ENCODE measurements at regions not wholly inside any gene's neighbourhood (a gene's known extent, or its start where the extent isn't known, plus 50 kb on each side); places are given as distances from the start of the nearest gene placed in this dataset.

DNA sequence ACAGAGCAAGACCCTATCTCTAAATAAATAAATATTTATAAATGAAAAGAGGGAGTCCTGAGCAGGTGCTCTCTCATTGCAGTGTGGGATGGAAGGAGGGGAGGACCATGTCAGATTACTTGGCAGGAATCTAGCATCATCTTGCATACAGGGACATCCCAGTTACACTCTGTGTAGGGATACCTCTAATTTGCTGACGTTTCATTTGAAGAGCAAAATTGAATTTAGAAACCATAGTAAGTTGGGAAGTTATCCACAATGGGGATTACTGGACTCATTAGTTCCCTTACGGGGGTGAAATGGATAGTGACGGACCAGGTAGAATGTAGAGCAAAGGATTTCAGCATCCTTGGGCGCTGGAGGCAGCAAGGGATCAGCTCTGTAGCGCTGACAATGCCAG is 52.1 kb downstream of the ARHGEF18 start:
- no peak overlapping the region for H3K4me3 Mint-ChIP-seq
- POLR2A ChIA-PET = no interaction called here
- no peaks in the 10 kb centered on the region for H3K27me3 Mint-ChIP-seq (ENCODE audit: low read depth)
- H3K27ac Mint-ChIP-seq = no peak overlapping the region
- H3K36me3 Mint-ChIP-seq = peaks cover 16% of the 10 kb centered on the region; the same call in 1 of the 2 replicates
- H3K4me1 Mint-ChIP-seq = peaks cover 20% of the 10 kb centered on the region
- ATAC-seq (no peak), DNase-seq (ENCODE audit: low spot score) (no peak)
- CTCF ChIA-PET = interaction anchor here (1.2 kb wide), 1 partner anchor 47 kb away, joined by 3 read pairs; no protein-coding TSS in a partner anchor
- TF ChIP-seq, protein P1, sequence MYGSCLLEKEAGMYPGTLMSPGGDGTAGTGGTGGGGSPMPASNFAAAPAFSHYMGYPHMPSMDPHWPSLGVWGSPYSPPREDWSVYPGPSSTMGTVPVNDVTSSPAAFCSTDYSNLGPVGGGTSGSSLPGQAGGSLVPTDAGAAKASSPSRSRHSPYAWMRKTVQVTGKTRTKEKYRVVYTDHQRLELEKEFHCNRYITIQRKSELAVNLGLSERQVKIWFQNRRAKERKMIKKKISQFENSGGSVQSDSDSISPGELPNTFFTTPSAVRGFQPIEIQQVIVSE (CRISPR knock-in tag; IDR thresholded peaks at IDR 0.05; ENCODE audit: borderline replicate concordance) = no peak
- TF ChIP-seq ZBTB21 (CRISPR knock-in tag; IDR thresholded peaks at IDR 0.05; ENCODE audit: borderline replicate concordance) (no peak), SMAD3 (CRISPR knock-in tag; IDR thresholded peaks at IDR 0.05; ENCODE audit: borderline replicate concordance) (no peak), FOXJ3 (CRISPR knock-in tag; IDR thresholded peaks at IDR 0.05; ENCODE audit: borderline replicate concordance) (no peak), TP53 (CRISPR knock-in tag; IDR thresholded peaks at IDR 0.05) (no peak), NR1H2 (CRISPR knock-in tag; IDR thresholded peaks at IDR 0.05) (no peak), TEAD4 (CRISPR knock-in tag; IDR thresholded peaks at IDR 0.05) (no peak), ATF1 (CRISPR knock-in tag; IDR thresholded peaks at IDR 0.05) (no peak), SP1 (CRISPR knock-in tag; conservative IDR thresholded peaks at IDR 0.05) (no peak), MYBL2 (CRISPR knock-in tag; IDR thresholded peaks at IDR 0.05) (no peak), ELF4 (CRISPR knock-in tag; IDR thresholded peaks at IDR 0.05; ENCODE audit: low read depth) (no peak), ZNF121 (CRISPR knock-in tag; IDR thresholded peaks at IDR 0.05) (no peak), GABPB1 (CRISPR knock-in tag; IDR thresholded peaks at IDR 0.05) (no peak), ZNF263 (CRISPR knock-in tag; IDR thresholded peaks at IDR 0.05; ENCODE audit: low read depth) (no peak), CBFB (CRISPR knock-in tag; IDR thresholded peaks at IDR 0.05; ENCODE audit: low read depth) (no peak), ZNF219 (CRISPR knock-in tag; IDR thresholded peaks at IDR 0.05; ENCODE audit: borderline replicate concordance) (no peak)
- TF ChIP-seq, protein P2, sequence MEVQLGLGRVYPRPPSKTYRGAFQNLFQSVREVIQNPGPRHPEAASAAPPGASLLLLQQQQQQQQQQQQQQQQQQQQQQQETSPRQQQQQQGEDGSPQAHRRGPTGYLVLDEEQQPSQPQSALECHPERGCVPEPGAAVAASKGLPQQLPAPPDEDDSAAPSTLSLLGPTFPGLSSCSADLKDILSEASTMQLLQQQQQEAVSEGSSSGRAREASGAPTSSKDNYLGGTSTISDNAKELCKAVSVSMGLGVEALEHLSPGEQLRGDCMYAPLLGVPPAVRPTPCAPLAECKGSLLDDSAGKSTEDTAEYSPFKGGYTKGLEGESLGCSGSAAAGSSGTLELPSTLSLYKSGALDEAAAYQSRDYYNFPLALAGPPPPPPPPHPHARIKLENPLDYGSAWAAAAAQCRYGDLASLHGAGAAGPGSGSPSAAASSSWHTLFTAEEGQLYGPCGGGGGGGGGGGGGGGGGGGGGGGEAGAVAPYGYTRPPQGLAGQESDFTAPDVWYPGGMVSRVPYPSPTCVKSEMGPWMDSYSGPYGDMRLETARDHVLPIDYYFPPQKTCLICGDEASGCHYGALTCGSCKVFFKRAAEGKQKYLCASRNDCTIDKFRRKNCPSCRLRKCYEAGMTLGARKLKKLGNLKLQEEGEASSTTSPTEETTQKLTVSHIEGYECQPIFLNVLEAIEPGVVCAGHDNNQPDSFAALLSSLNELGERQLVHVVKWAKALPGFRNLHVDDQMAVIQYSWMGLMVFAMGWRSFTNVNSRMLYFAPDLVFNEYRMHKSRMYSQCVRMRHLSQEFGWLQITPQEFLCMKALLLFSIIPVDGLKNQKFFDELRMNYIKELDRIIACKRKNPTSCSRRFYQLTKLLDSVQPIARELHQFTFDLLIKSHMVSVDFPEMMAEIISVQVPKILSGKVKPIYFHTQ (CRISPR knock-in tag; IDR thresholded peaks at IDR 0.05) = no peak
- TF ChIP-seq, protein P3, sequence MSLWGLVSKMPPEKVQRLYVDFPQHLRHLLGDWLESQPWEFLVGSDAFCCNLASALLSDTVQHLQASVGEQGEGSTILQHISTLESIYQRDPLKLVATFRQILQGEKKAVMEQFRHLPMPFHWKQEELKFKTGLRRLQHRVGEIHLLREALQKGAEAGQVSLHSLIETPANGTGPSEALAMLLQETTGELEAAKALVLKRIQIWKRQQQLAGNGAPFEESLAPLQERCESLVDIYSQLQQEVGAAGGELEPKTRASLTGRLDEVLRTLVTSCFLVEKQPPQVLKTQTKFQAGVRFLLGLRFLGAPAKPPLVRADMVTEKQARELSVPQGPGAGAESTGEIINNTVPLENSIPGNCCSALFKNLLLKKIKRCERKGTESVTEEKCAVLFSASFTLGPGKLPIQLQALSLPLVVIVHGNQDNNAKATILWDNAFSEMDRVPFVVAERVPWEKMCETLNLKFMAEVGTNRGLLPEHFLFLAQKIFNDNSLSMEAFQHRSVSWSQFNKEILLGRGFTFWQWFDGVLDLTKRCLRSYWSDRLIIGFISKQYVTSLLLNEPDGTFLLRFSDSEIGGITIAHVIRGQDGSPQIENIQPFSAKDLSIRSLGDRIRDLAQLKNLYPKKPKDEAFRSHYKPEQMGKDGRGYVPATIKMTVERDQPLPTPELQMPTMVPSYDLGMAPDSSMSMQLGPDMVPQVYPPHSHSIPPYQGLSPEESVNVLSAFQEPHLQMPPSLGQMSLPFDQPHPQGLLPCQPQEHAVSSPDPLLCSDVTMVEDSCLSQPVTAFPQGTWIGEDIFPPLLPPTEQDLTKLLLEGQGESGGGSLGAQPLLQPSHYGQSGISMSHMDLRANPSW (CRISPR knock-in tag; conservative IDR thresholded peaks at IDR 0.05; ENCODE audit: low read depth) = no peak
- TF ChIP-seq, protein P4, sequence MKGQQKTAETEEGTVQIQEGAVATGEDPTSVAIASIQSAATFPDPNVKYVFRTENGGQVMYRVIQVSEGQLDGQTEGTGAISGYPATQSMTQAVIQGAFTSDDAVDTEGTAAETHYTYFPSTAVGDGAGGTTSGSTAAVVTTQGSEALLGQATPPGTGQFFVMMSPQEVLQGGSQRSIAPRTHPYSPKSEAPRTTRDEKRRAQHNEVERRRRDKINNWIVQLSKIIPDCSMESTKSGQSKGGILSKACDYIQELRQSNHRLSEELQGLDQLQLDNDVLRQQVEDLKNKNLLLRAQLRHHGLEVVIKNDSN (CRISPR knock-in tag; IDR thresholded peaks at IDR 0.05) = no peak
- TF ChIP-seq, protein P5, sequence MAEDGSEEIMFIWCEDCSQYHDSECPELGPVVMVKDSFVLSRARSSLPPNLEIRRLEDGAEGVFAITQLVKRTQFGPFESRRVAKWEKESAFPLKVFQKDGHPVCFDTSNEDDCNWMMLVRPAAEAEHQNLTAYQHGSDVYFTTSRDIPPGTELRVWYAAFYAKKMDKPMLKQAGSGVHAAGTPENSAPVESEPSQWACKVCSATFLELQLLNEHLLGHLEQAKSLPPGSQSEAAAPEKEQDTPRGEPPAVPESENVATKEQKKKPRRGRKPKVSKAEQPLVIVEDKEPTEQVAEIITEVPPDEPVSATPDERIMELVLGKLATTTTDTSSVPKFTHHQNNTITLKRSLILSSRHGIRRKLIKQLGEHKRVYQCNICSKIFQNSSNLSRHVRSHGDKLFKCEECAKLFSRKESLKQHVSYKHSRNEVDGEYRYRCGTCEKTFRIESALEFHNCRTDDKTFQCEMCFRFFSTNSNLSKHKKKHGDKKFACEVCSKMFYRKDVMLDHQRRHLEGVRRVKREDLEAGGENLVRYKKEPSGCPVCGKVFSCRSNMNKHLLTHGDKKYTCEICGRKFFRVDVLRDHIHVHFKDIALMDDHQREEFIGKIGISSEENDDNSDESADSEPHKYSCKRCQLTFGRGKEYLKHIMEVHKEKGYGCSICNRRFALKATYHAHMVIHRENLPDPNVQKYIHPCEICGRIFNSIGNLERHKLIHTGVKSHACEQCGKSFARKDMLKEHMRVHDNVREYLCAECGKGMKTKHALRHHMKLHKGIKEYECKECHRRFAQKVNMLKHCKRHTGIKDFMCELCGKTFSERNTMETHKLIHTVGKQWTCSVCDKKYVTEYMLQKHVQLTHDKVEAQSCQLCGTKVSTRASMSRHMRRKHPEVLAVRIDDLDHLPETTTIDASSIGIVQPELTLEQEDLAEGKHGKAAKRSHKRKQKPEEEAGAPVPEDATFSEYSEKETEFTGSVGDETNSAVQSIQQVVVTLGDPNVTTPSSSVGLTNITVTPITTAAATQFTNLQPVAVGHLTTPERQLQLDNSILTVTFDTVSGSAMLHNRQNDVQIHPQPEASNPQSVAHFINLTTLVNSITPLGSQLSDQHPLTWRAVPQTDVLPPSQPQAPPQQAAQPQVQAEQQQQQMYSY (CRISPR knock-in tag; IDR thresholded peaks at IDR 0.05) = no peak
- peaks cover 5% of the 10 kb centered on the region; the same call in 1 of the 2 replicates for H3K9me3 Mint-ChIP-seq

All from WTC11 (cell line).